Activated CD8-positive, alpha-beta memory T cell treated with anti-CD3 and anti-CD28 coated beads for 24 hours (primary cell): ENCODE measurements at regions not wholly inside any gene's neighbourhood (a gene's known extent, or its start where the extent isn't known, plus 50 kb on each side); places are given as distances from the start of the nearest gene placed in this dataset.

ENCODE experiments used
- DNase-seq: peaks from one replicate; pipeline ENCODE4 v3.0.0-alpha.2; 2020

DNA sequence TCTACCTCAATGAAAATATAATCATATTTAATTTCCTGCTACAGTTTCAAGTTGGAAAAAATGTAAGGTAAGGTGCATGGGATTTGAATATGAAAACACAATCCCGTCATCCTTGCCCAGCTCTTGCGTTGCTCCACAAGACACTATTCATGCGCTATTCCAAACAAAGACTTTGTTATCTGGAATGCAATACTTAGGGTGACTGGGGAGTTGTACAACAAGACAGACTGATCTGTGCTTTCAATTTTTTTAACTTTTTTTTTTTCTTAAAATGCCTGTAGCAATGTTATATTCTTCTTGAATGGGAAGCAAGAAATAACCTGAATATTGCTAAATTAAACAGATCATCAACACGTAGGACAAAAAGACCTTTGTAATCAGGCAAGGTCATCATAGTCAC lies 1077.2 kb downstream of the TTLL7 start:
- DNase-seq = no peak

DNA sequence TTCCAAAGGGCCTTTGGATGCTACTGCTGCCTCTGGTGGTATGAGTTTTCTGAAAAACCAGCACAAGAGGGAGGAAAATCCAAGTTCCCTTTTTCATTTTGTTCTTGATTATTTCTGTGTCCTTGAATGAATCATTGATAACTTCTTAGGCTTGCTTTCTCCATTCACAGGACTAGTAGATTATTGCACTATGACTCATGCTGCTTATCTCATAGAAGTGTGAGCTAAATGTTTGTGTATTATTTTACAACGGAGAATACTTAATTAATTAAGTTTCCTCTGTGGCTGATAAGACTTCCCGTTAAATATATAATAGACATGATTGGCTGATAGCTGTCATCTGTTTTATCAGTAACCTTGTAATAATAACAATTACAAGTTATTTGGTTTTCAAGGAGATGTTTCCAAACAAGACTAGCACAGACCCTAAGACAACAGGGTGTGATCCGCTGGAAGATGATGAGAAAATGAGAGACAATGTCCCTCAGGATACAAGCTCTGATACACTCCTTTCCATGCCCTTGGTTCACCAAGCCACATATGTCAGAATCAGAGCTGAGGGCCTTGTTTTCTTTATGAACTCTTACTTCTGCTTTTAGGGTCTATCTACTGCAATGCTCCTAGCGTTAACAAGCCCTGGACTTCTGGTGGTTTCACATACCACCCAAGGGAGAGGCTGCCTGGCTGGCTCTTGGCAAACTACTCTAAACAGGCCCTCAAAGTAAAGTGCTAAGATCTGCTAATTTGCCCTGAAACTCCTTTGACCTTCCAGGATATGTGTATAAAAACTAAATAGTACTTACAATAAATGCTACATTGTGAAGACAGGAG lies 1078.3 kb downstream of the TTLL7 start:
- DNase-seq = no peak

DNA sequence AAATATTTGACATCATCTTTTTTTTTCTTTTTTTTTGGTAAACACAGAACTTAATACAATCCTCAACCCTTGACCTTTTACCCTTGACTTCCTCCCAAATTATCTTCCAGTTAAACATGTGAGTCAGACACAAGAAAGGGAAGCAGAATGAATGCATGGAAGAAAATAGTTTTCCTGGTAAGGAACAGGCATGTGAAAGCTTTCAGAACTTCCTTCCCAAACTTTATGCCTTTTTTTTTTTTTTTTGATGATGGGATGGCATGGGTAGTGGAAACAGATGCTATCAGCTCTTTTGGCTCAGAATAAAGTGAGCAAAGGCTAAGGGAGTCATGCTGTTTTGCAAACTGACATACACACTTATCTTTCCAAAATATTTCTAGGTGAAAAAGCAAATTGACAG lies 1079.1 kb downstream of the TTLL7 start:
- DNase-seq = no peak

DNA sequence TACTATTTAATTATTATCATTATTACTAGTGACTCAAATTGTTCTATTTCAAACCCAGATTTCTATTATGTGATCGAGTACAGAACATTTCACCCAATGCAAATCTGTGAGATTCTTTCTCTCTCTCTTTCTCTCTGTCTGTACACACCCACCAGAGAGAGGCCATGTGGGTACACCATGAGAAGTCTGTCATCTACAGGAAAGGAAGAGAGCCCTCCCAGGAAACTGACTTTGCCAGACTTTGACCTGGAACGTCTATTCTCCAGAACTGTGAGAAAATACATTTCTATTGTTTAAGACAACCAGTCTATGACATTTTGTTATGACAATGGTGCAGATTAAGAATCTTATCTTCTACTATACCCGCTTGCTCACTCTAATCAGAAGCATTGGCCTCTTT lies 1091.6 kb downstream of the TTLL7 start:
- no peak for DNase-seq

DNA sequence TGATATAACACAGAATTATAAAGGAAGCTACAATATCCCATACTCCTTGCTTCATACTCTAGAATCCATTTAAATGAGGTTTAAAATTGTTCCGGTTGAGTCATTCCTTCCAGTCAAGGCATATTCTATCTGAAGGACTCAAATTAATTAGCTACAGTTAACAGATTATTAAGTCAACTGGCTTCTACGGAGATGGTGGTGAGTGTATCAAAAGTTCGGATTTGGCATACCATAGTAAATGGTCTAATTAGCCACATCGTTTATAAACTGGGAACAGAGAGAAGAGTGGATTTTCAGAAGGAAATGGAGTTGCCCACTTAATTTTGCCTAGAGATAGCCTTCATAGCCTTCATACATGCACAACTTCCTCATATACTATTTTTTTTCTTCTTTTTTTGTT lies 1095.3 kb downstream of the TTLL7 start:
- DNase-seq = no peak

DNA sequence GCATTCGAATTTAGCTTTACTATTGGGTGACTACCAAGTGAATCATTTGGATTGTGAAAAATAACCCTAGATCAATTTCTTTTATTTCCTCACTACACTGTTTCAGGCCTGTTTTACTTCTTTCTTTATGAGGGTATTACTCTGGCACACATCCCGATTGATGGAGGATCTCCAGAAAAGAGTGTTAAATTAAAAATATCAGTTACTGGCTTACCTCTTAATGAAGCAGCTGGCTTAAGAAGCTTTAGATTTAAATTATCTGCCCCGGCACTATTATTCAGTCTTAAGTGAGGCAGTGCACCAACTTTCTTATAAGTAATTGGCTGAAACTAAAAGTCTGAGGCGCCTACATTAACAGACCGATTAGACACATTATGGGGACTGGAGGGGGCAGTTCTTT lies 1097.4 kb downstream of the TTLL7 start:
- no peak for DNase-seq

DNA sequence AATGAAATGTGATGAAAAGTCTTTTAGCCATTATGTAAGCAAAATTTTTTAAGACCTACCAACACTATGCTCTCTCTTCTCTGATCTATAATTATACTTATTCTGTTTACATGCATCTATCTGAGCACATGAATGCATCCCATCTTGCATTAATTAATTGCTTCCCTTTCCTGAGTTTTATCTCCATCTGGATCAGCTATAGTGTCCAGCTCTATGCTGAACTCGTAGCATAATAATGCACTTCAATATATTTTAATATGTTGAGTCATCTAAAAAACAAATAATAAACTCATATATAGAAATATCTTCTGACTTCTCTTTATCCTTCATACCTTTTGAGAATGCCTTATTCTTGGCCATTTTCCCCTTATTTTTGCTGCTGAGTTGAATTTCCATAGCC lies 1097.8 kb downstream of the TTLL7 start:
- DNase-seq = no peak

DNA sequence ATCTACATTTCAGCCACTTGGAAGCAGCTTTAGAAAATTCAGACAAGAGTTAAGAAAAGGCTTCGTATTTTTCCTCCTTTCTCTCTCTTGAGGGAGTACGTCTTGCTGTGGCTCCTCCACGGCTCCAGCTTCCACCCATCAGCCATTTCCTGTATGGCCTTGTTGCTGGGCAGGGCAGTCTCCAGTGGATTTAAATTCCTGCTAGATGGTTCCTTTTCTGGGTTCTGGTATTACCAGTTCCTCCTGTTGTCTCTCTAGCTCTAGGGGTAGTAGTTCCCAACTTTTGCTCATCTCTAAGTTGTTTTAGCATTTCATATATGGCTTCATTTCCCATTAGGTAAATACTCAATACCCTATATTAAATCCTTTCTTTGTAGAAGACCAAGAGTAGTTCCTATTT lies 1098.3 kb downstream of the ADGRL2 start:
- no peak for DNase-seq

DNA sequence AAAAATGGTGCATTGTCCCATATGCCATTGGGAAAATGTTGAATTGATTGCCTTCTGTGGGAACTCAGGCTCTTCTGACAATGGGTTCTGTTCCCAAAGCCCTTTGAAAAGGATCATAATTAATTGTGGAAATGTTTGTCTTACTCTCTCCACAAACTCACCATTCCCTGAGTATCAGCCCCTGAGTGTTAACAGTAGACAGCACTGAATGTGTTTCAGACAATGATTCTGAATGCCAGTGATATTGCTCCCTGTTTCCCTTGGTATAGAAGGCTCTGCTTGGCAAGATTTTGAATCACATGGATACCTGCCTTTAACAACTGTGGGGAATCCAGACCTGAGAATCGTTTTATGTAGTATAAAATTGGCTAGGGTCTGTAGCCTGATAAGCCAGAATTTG lies 1096.8 kb downstream of the ADGRL2 start:
- no peak for DNase-seq

DNA sequence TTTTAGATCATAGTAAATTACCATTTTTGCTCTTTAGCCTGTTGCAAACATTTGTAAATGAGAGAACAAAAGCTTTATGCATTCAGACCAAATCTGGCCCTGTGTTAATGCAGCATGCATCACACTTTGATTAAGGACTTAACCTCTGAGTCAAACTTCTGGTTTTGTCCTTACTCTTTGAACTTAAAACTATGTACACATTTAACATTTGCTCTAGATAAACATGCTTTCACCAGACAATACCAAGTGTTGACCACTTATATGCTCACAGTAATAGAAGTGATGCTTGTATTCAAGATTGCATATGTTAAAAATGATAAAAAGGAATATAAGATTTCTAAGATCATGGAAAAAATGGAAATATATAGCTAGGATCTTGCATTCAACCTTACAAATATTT lies 1095.3 kb downstream of the ADGRL2 start:
- DNase-seq = no peak

DNA sequence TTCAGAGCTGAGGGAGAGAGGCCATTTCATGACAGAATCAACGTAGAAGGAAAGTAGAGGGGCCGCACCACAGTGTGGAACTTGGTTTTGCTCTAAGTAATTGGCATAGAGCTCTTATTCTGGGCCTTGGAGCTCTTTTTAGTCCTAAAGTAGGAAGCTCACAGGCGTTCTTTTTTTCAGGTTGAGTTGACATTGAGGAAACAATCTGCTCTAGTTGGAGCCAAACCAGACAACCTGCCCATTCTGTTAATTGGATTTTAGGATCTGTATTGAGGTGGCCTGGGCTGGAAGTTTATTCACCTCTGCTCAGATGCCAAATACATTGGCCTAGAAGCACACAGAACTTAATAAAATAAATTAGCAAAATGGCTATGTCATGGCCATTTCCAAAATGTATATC lies 1093.9 kb downstream of the ADGRL2 start:
- DNase-seq = no peak

DNA sequence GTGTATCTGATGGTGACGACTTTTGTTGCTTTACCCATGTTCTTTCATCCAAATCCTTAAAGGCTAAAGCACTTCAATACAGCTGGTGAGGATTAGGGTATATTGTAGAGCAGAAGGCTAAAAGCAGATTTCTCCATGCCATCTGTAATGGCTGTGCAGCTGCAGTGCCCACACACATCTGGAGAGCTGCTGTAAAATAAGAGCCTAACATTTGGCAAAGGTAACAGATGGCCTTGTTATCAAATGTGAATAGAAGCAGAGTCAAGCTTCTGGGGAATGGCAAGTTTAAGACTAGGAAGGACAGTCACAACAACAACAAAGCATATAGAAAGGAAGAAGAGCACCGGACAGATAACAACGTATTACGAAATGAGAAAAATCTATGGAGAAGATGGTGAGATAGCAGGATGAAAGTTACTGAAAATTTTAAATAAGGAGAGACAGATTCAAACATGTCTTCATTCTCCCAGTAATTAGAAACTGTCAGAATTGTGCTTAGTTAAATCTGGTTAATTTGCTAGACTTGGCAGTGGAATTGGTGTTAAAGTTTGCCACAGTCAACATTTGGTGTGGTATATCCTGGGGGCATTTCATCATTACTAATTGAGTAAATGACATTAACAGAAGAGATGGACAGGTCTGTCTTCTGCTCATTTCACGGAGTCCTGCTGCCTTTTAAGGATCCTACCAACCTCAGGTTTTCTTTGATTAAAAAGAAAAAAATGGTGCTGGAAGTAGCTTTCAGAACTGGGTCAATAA lies 1093.2 kb downstream of the ADGRL2 start:
- DNase-seq = no peak

DNA sequence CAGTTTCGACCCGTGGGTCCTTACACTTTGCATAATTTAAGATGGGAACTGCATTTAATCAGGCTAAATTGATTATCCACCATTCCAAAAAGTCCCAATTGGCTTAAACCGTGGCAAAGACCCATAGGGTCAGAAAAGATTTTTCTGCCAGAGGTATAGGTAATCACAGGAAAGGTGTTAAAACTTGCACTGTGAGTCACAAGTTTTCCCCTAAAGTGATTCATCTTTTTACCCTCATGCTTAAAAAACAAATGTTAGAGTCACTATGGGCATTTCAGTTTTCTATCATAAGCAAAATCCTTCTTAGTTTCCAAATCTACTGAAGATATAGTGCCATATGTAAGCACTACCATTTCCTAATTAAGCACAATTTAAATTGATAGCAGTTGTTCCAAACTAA lies 1079.8 kb downstream of the ADGRL2 start:
- no peak for DNase-seq

DNA sequence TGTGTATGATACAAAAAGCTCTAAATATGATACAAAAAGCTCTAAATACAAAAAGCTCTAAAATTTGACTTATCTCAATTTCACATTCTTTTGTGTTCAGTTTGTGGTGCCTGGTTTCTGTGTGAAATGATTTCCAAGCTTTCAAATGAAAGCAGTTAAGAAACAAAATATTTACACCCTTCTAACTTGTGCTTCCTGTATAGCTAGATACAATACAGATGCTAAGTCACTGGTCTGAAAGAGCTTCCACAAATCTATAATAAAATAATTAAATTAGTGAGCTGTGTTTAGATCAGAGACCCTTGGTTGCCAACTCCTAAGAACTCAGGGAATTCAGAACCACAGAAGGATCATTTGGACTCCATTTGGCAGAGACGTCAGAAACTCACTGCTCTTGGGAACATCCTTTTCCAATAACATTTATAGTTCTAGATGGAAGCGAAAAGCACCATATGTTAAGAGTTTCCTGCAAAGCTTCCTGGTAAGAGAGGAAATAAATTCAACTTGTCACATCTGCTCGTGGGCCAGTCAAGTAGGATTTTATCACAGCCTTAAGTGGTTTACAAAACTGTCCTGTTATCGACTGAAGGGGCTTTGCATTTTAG lies 1079.1 kb downstream of the ADGRL2 start:
- no peak for DNase-seq

DNA sequence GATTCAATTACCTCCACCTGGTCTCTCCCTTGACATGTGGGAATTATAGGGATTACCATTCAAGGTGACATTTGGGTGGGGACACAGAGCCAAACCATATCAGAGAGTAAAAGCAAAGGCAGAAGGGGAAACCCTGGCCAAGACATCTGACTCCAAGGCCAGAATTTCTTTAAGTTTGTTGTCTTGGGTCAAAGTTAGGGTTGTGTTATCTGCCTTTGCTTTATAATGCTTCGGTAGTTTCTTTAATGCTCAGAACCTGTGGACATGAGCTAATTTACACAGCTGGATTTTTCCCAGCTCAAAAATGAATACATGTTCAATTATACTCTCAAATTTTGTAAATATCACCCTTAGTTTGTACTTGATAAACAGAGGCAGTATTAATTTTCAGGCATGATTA lies 1074.4 kb downstream of the ADGRL2 start:
- no peak for DNase-seq

DNA sequence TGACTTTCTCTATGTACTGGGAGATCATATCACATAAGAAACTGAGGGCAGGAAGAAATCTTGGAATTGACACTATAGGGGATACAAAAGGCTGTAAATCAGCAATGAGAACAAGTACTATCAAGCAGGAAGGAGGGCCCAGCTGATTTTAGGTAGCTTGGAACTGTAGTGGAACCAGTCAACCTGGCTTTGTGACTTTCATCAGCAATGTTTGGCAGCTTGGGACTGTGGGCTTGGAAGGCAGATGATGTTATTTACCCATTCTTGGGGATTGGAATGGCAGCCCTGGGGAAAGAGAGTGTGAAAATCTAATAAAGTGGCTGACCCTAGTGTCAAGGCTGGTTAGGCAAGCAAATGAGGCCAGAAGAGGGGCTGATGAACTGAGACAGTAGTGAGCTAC lies 1073.3 kb downstream of the ADGRL2 start:
- DNase-seq = no peak

DNA sequence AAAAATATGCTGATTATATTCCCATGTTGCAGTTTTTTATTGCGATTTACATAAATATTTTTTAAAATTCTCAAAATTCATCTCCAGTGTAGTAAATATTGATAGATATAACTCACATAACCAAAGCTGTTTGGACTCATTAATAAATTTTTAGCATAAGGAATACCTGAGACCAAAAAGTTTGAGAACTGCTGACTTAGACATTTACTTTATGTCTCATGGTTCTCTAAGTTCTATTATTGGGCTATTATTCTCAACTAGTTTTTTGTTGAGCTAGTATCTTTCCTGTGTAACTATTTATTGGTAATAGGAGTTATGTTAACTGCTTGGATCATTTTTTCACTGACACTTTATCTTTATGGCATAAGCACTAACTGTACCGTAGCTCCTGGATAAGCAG lies 1069.6 kb downstream of the ADGRL2 start:
- DNase-seq = no peak

DNA sequence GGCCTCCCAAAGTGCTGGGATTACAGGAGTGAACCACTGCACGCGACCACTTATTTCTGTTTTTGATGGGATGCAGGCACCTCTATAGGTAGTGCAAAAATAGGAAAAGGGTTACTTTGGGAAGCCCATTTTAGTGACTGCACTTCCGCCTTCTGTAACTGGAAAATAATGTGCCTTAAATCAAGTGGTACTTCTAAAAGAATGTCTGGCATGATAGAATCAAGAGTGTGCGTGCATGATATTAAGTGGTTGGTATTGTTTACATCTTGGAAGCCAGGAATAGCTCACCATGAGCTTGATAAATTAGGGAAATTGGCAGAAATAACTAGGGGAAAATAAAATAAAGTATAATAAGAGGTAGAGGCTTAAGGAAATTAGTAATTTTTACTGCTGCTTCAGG lies 1067.0 kb downstream of the ADGRL2 start:
- no peak for DNase-seq

DNA sequence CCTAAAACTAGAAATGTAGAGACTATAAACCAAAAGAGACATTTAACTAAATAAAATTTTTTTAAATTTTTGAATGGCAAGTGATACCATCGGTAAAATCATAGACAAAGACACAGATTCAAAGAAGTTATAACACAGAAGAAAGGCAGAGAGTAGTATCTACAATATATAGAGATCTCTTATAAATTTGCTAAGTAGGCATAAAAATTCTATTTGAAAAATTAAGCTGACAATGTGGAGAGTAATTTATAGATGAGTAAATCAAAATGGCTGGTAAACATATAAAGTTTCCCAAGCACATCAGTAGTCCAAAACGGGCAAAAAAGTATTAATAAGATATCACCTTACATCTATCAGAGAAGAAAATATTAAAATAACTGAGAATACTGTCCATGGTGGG lies 1061.0 kb downstream of the ADGRL2 start:
- no peak for DNase-seq

DNA sequence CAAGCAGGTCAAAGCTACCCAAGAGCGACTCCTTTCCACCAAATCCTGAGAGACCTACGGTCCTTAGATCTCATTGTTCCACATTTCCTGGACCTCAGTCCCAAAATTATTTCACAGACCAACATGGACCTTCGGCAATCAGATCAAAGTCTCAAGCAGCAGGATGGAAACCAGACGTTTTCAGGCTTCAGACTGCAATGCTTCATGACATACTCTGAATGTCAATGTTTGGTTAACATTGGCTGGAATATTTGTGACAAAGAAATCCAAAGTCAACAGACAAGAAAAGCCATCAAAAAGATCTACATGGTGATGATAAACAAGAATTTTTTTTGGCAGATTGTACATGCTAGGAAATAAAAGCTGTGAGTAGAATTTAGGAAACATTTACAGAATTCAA lies 1057.3 kb downstream of the ADGRL2 start:
- no peak for DNase-seq

DNA sequence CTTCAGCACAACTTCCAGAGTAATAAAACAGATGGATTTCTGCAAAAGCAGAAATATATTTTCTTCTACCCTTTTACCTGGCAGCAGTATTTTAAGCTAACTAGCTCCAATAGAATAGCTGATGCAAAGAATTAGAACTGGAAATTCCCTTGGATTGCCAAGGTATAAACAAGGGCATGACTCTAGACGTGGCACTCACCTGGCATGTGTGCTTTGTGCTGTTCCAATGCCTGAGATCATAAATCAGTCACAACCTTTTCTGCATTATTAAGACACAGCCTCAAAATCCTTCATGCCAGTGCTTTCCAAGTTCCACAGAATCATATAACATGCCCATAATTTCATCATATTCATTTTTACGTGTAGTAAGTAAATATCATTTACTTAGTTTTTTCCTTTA lies 1048.7 kb downstream of the ADGRL2 start:
- DNase-seq = no peak

DNA sequence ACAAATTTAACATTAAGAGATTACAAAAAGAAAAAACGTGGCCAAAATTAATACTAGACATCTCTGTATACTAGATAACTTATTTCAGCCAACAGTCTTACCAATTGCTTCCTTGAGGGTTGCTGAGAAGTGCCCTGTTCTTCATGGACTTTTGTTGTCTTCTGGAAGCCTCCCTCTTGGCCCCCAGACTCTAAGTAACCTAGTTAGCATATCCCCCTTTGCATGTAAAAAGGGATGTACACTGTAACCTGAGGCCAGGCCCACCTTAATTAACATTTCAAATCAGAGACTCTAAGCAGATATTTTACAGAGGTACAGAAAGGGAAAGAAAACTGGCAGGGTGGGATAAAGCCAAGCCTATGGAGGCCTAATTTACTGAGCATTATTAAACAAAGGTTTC lies 1047.3 kb downstream of the ADGRL2 start:
- DNase-seq = no peak

DNA sequence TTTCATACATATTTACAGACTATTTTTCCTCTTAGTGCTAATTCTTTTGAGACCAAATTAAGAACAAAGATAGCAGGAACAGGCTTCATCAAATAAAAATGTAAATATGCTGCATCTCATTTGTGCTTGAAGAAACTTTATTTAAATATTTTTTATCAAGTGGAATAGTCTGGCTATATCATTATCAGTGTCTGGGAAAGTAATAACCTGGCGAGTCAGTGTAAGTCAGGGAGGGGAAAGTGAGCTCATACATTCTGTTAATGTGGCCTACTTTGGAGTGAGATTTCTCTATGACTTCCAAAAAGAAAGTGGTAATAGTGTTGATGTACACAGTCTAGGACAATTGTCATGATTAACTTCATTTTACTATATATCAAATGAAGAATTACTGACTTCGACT lies 1045.1 kb downstream of the ADGRL2 start:
- no peak for DNase-seq
